ENCODE measurements at regions not wholly inside any gene's neighbourhood (a gene's known extent, or its start where the extent isn't known, plus 50 kb on each side); places are given as distances from the start of the nearest gene placed in this dataset.

- TF ChIP-seq ARNTL (CRISPR knock-in tag; IDR thresholded peaks at IDR 0.05; ENCODE audit: borderline replicate concordance, low read depth), result no peak
- TF ChIP-seq ISL1 (CRISPR knock-in tag; IDR thresholded peaks at IDR 0.05), result no peak
- TF ChIP-seq ZC3H10 (CRISPR knock-in tag; IDR thresholded peaks at IDR 0.05), result no peak
- no peak for TF ChIP-seq ESRRG (CRISPR knock-in tag; IDR thresholded peaks at IDR 0.05)
- TF ChIP-seq ZFP30 (CRISPR knock-in tag; IDR thresholded peaks at IDR 0.05), result no peak
- TF ChIP-seq PPARA (CRISPR knock-in tag; IDR thresholded peaks at IDR 0.05; ENCODE audit: borderline replicate concordance), result no peak
- no peak for TF ChIP-seq CSDC2 (CRISPR knock-in tag; IDR thresholded peaks at IDR 0.05)
- no peak for TF ChIP-seq ZNF70 (CRISPR knock-in tag; IDR thresholded peaks at IDR 0.05)
- no peak for TF ChIP-seq RARB (CRISPR knock-in tag; IDR thresholded peaks at IDR 0.05)
- ATAC-seq, result no peak
Observed at GRCh38 chr2:147081831-147082230, 763.0 kb upstream of the ACVR2A start.

GRCh38 chr2:147076634-147077033, 768.2 kb upstream of the ACVR2A start:
- ATAC-seq, result peak; percentile 55; the same call in 2 of the 3 replicates
- TF ChIP-seq TSHZ2 (CRISPR knock-in tag; IDR thresholded peaks at IDR 0.05), result no peak
- no peak for TF ChIP-seq ZC3H10 (CRISPR knock-in tag; IDR thresholded peaks at IDR 0.05)
- no peak for TF ChIP-seq OSR1 (CRISPR knock-in tag; IDR thresholded peaks at IDR 0.05)
- no peak for TF ChIP-seq ZFP30 (CRISPR knock-in tag; IDR thresholded peaks at IDR 0.05)
- no peak for TF ChIP-seq TOX (CRISPR knock-in tag; IDR thresholded peaks at IDR 0.05; ENCODE audit: borderline replicate concordance)
- TF ChIP-seq ISL1 (CRISPR knock-in tag; IDR thresholded peaks at IDR 0.05), result no peak
- TF ChIP-seq ESRRG (CRISPR knock-in tag; IDR thresholded peaks at IDR 0.05), result no peak
- no peak for TF ChIP-seq CREB5 (CRISPR knock-in tag; IDR thresholded peaks at IDR 0.05; ENCODE audit: low read depth)
- no peak for TF ChIP-seq ZNF70 (CRISPR knock-in tag; IDR thresholded peaks at IDR 0.05)

DNA sequence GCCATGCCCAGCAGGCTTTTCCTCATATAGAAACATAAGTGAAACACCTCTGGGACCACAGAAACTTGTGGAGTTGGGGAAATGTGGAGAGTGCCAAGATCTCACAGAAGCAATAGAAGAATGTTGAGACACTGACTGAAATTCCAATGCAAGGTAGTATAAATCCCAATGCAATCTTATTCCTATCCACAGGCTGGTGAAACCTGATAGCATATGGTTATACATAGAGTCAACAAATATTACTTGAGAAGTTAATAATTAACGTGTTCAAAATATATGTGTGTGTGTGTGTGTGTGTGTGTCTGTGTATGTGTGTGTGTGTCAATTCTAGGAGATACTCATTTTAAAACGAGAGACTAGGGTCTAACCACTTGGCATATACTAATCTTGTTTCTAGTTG, 776.8 kb upstream of the ACVR2A start:
- ATAC-seq, result no peak
- TF ChIP-seq SNAI2 (CRISPR knock-in tag; IDR thresholded peaks at IDR 0.05) (no peak), ZFP3 (CRISPR knock-in tag; IDR thresholded peaks at IDR 0.05) (no peak), ZFP30 (CRISPR knock-in tag; IDR thresholded peaks at IDR 0.05) (no peak)

DNA sequence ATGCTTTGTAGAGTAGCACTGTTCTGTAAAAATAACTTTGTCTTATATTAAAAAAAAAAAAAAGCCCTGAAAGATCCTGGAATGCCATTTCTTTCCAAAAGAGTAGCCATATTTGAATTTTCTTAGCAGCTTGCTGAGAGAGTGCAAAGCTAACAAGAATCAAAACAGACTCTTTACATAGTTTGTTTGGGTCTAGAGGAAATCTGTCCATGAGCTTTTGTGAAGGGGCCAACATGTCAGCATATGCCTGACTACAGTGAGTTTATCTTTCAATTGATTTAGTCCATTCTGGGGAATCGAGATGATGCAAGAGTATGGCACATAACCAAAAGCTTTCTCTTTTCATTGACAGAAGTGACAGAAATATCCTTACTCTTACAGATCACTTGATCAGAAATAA, 777.7 kb upstream of the ACVR2A start:
- no peak for ATAC-seq
- no peak for TF ChIP-seq TCF4 (CRISPR knock-in tag; IDR thresholded peaks at IDR 0.05; ENCODE audit: borderline replicate concordance)
- no peak for TF ChIP-seq ZNF8 (CRISPR knock-in tag; IDR thresholded peaks at IDR 0.05)

DNA sequence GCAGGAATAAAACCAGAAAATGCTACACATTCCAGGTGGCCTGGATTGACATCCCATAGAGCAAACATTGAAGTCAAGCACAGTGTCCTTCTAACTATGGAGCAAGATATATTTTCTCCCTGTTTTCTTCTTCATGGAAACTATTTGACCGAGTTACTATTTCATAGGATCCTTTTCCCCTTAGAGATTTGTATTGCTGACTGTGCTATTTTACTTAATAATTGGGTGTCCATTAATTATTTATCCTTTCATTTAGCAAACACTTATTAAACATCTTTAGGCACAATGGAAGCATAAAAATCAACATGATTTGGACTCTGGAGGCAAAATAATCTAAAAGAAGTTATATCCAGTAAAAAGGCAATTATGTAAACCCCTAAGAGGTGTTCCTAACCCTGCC, 782.8 kb upstream of the ACVR2A start:
- TF ChIP-seq RARB (CRISPR knock-in tag; IDR thresholded peaks at IDR 0.05), result no peak
- no peak for TF ChIP-seq ZNF565 (CRISPR knock-in tag; conservative IDR thresholded peaks at IDR 0.05; ENCODE audit: low read depth)
- TF ChIP-seq, protein P1, sequence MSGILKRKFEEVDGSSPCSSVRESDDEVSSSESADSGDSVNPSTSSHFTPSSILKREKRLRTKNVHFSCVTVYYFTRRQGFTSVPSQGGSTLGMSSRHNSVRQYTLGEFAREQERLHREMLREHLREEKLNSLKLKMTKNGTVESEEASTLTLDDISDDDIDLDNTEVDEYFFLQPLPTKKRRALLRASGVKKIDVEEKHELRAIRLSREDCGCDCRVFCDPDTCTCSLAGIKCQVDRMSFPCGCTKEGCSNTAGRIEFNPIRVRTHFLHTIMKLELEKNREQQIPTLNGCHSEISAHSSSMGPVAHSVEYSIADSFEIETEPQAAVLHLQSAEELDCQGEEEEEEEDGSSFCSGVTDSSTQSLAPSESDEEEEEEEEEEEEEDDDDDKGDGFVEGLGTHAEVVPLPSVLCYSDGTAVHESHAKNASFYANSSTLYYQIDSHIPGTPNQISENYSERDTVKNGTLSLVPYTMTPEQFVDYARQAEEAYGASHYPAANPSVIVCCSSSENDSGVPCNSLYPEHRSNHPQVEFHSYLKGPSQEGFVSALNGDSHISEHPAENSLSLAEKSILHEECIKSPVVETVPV (CRISPR knock-in tag; IDR thresholded peaks at IDR 0.05), result no peak
- TF ChIP-seq CSDC2 (CRISPR knock-in tag; IDR thresholded peaks at IDR 0.05), result no peak
- no peak for TF ChIP-seq ZNF70 (CRISPR knock-in tag; IDR thresholded peaks at IDR 0.05)
- TF ChIP-seq ZC3H10 (CRISPR knock-in tag; IDR thresholded peaks at IDR 0.05), result no peak
- TF ChIP-seq ZNF8 (CRISPR knock-in tag; IDR thresholded peaks at IDR 0.05), result no peak
- no peak for TF ChIP-seq TSHZ2 (CRISPR knock-in tag; IDR thresholded peaks at IDR 0.05)
- no peak for ATAC-seq
